C4-2B (cell line): ENCODE measurements at regions not wholly inside any gene's neighbourhood (a gene's known extent, or its start where the extent isn't known, plus 50 kb on each side); places are given as distances from the start of the nearest gene placed in this dataset.

ENCODE experiments used
- H3K27ac ChIP-seq: fragments of 450-650 bp; 2 replicates; pipeline ENCODE4 v1.5.1; 2017
- ZFX ChIP-seq: fragments of 450-650 bp; IDR thresholded peaks from 2 replicates; pipeline ENCODE4 v1.6.1; 2017
- TF ChIP-seq, protein P1 (sequence below): fragments of 450-650 bp; conservative IDR thresholded peaks from 2 replicates; pipeline ENCODE4 v1.5.1; 2017; ENCODE audit warnings: mild to moderate bottlenecking

DNA sequence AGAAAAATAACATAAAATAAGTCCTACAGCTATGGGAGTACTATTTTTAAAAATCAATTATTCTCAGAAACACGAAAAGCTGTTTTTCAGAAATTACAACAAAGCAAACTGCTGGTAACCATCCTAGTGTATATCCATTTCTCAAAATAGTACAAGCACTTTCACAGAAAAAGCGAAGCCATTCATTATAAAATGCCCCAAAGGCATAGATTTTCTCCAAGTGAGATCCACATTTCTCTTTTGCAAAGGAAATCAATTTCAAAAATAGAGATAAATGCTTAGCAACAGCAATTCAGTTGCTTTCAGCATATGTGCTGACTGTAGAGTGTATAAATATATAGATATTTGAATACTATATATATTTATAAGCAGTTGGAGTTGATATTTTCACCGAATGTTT lies 1266.3 kb downstream of the SI start:
- no peak for TF ChIP-seq ZFX
- TF ChIP-seq, protein P1, sequence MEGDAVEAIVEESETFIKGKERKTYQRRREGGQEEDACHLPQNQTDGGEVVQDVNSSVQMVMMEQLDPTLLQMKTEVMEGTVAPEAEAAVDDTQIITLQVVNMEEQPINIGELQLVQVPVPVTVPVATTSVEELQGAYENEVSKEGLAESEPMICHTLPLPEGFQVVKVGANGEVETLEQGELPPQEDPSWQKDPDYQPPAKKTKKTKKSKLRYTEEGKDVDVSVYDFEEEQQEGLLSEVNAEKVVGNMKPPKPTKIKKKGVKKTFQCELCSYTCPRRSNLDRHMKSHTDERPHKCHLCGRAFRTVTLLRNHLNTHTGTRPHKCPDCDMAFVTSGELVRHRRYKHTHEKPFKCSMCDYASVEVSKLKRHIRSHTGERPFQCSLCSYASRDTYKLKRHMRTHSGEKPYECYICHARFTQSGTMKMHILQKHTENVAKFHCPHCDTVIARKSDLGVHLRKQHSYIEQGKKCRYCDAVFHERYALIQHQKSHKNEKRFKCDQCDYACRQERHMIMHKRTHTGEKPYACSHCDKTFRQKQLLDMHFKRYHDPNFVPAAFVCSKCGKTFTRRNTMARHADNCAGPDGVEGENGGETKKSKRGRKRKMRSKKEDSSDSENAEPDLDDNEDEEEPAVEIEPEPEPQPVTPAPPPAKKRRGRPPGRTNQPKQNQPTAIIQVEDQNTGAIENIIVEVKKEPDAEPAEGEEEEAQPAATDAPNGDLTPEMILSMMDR: no peak
- no peak overlapping the region for H3K27ac ChIP-seq

DNA sequence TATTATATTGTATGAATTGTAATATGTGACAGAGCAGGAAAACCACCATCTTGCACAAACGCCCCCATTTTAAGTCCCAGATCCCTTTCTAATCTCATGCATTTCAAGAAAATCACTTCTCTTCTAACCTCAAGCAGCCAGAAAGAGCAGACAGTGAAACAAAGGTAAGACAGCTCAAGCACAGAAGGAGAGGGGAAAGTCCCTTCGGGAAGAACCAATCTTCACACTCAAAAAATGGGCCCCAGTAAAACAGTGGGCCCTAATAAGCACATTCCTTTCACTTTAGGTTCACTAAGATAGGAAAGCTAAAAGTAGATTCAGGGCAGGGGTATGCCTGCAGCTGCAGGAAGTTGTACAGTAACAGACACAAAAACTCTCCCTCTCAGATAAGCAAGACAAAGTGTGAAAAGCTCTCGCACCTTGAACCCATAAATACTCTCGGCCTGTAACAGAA lies 1268.7 kb downstream of the SI start:
- TF ChIP-seq, protein P1: no peak
- TF ChIP-seq ZFX: no peak
- no peak overlapping the region for H3K27ac ChIP-seq

DNA sequence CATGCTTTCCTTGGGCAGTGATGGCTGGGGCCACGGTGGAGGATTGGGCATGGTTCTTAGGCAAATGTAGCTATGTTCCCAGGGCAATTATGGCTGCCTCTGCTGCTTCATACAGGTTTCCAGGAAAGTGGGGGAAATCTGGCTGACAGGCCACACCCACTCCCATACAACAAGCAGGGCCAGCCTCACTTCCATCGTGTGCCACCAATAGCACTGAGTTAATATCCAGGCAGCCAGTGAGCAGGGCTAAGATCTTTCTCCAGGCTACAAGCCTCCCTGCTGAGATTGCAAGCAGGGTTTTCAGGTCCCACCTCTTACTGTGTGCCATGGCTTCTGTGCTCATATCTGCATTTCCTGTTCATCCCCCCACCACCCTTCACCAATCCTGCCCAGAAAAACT lies 1291.9 kb downstream of the SI start:
- H3K27ac ChIP-seq: no peak overlapping the region
- no peak for TF ChIP-seq ZFX
- TF ChIP-seq, protein P1: no peak

DNA sequence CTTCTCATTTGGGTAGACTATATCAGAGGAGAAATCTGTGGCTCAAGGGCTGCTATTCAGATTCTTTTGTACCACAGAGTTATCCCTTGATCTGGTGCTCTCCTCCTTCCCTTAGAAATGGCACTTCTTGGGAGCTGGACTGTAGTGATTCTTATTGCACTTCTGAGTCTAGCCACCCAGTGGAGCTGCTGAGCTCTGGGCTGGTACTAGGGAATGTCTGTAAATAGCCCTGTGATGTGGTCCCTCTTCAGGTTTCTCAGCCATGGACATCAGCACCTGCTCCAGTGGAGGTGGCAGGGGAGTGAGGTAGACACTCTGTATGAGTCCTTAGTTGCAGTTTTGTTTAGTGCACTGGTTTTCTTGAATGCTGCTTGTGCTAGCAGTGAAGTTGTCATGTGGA lies 1292.6 kb downstream of the SI start:
- no peak for TF ChIP-seq ZFX
- TF ChIP-seq, protein P1: peak; percentile 78
- H3K27ac ChIP-seq: no peak overlapping the region

DNA sequence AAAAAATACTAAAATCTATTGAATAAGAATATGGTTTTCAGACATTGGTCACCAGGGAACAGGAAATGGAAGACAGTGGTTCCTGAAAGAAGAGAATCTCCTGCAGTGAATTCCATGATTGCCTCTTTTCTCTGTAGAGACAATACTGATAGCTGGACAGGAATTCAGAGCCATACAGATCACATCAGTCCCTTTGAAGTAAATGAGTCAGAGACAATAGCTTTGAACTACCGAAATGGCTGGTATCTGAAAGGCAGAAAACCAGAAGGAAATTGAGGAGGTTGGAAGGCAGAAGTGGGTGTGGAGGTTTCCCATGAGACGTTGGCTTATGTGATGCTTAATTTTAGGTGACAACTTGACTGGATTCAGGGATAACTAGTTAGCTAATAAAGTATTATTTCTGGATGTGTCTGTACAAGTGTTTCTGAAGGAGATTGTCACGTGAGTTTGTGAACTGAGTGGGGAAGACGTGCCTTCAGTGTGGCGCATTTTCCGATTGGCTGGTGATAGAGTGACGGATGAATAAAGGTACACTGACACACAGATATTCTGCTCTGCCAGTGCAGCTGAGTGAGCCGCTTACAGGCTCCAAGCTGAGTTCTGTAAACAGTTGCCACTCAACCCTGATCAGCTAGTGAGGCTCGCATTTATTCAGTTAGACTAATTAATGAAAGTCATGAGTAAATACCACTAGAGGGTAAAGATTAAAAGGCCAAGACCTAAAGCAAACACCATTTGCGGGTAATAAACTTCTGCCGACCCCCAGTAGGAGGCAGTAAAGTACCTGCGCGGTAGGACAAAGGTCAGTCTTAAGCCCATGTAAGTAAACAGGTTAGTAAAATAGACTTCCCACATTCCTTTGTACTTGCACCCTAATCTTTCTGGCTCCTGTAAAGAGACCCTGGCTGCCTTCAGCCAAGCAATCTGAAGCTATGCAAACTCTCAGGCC lies 1298.6 kb downstream of the SI start:
- no peak overlapping the region for H3K27ac ChIP-seq
- no peak for TF ChIP-seq ZFX
- TF ChIP-seq, protein P1: peak; percentile 81

DNA sequence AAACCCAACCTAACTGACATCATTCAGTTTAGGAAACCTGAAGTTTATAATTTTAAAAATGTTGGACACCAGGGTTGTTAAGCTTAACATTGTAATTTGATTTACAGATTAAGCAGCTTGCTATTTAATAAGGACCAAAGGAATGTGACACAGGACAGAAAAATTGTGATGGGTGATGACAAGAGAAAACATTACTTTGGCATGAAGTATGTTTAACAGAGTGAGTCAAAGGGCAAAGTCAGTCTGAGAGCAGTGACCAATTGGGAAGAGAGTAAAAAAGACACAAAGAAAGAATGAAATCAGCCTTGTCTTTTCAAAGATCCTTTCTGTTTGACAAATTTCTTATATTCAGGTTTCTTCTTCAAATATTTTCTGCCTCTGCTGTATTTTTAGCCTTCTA lies 1301.6 kb downstream of the SI start:
- H3K27ac ChIP-seq: no peak overlapping the region
- TF ChIP-seq, protein P1: no peak
- TF ChIP-seq ZFX: no peak

DNA sequence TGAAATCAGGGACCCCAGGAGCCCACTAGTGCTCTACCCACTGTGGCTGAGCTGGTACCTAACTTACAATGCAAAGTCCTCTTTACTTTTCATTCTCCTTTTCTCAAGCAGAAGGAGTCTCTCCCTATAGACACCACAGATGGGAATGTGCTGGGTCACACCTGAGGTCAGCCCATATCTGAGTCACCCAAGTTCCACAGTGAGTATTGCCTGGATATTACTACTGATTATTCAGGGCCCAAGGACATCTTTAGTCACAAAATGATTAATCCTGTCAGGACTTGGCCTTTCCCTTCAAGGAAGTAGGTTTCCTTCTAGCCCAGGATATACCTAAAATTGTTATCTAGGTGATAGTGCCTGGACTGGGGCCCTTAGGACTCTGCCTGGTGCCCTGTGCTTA lies 1305.2 kb downstream of the SI start:
- TF ChIP-seq ZFX: no peak
- TF ChIP-seq, protein P1: no peak

More for the DNA sequence above, 1305.2 kb downstream of the SI start:
- H3K27ac ChIP-seq: no peak overlapping the region
